CD4-positive, alpha-beta T cell (primary cell): ENCODE measurements at regions not wholly inside any gene's neighbourhood (a gene's known extent, or its start where the extent isn't known, plus 50 kb on each side); places are given as distances from the start of the nearest gene placed in this dataset.

Experiments used
- ATAC-seq: fragments of 200-7000 bp; cut with Tn5 transposase; one replicate; pipeline ENCODE4 v1.10.0; 2022; ENCODE audit warnings: mild to moderate bottlenecking; ENCODE audit not compliant: poor library complexity
- CTCF ChIA-PET: fragments of 350-600 bp; sonication (Branson Sonifier 250); formaldehyde crosslinking; loops from one replicate; lab custom pipeline; 2021; ENCODE audit warnings: antibody characterized with exemption, inconsistent platforms; lab: Charles Lee
- POLR2A ChIA-PET: fragments of 350-600 bp; sonication (Branson Sonifier 250); formaldehyde crosslinking; loops from one replicate; lab custom pipeline; 2021; ENCODE audit warnings: antibody characterized with exemption, inconsistent platforms; lab: Charles Lee
- DNase-seq, 14 experiments: peaks; one replicate each; pipeline ENCODE4 v3.0.0-alpha.2; 2013 to 2020; ENCODE audit warnings: mixed read lengths in 2 of 14
- H3K27ac ChIP-seq, 2 donors: one replicate each; pipeline versions ENCODE4 v1.5.1 to v1.7.0; 2013; ENCODE audit warnings: low read length in 2 of 2, low read depth in 1 of 2, mild to moderate bottlenecking in 1 of 2
- H3K27me3 ChIP-seq, 2 experiments: 1 replicate in 1 of 2; 2 replicates in 1 of 2; pipeline versions ENCODE4 v1.6.1 to v1.7.0; 2013; ENCODE audit warnings: low read length in 2 of 2, control low read depth in 1 of 2, mild to moderate bottlenecking in 1 of 2, moderate library complexity in 1 of 2; ENCODE audit not compliant: insufficient read depth in 2 of 2, control insufficient read depth in 1 of 2
- H3K36me3 ChIP-seq: one replicate; pipeline ENCODE4 v1.6.1; 2013; ENCODE audit warnings: low read length, control low read depth; ENCODE audit not compliant: insufficient read depth
- H3K4me1 ChIP-seq: one replicate; pipeline ENCODE4 v1.6.1; 2013; ENCODE audit warnings: low read length, control low read depth; ENCODE audit not compliant: insufficient read depth
- H3K4me3 ChIP-seq: one replicate; pipeline ENCODE4 v1.5.1; 2013; ENCODE audit warnings: mild to moderate bottlenecking, low read length, moderate library complexity
- H3K9me3 ChIP-seq, 2 experiments: 1 replicate in 1 of 2; 2 replicates in 1 of 2; pipeline versions ENCODE4 v1.6.1 to v1.7.0; 2013; ENCODE audit warnings: low read length in 2 of 2, mild to moderate bottlenecking in 2 of 2, control low read depth in 1 of 2, moderate library complexity in 1 of 2; ENCODE audit not compliant: control insufficient read depth in 1 of 2, insufficient read depth in 1 of 2
- H3K27ac Mint-ChIP-seq: one replicate; pipeline ENCODE4 v1.8.0; 2020; ENCODE audit warnings: mixed read lengths
- H3K27me3 Mint-ChIP-seq: one replicate; pipeline ENCODE4 v1.8.0; 2021; ENCODE audit warnings: mixed read lengths
- H3K36me3 Mint-ChIP-seq: one replicate; pipeline ENCODE4 v1.8.0; 2021; ENCODE audit warnings: low read depth, mixed read lengths
- H3K4me1 Mint-ChIP-seq: one replicate; pipeline ENCODE4 v1.8.0; 2021; ENCODE audit warnings: low read depth, mixed read lengths
- H3K4me3 Mint-ChIP-seq: one replicate; pipeline ENCODE4 v1.8.0; 2020; ENCODE audit warnings: mild to moderate bottlenecking, mixed read lengths
- H3K9me3 Mint-ChIP-seq: one replicate; pipeline ENCODE4 v1.8.0; 2020; ENCODE audit warnings: mixed read lengths
- intact Hi-C, 2 experiments: fragments of 100-400 bp; cut with DNase I in 1 of 2; cut with micrococcal nuclease in 1 of 2; formaldehyde crosslinking; loops; one replicate each; pipeline versions ENCODE4 v1.15.1 to v1.9.0; 2023 to 2025; cut with DNase I, micrococcal nuclease
- TF ChIP-seq, protein P1 (sequence below): fragments of 200-600 bp; IDR thresholded peaks from one replicate; pipeline ENCODE4 v1.8.0; 2022; ENCODE audit warnings: antibody characterized with exemption, mild to moderate bottlenecking

DNA sequence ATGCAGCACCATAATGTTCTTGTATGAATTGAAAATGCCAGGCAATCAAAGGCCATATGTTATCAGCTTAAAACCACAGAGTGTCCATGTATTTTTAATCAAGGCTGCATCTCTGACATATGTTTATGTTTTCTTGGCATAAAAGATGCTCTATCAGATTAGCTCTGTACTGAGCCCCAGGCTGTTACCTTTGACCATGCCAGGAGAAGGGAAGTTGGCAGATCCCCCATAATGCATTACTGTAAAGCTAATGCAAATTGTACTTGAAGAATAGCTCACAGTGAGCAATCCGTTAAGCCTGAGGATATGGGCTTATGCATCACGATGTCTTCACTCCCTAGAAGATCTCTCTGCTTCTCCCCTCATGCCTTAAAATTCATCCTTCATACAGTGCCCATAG is 414.4 kb downstream of the BRINP1 start:
- DNase-seq (no peak), ATAC-seq (no peak)
- intact Hi-C loops, result no loop called here
- Histone ChIP-seq H3K4me3 (no peak overlapping the region), H3K27ac (no peak overlapping the region), H3K27me3 (no peaks in the 10 kb centered on the region), H3K4me1 (no peaks in the 10 kb centered on the region), H3K36me3 (no peaks in the 10 kb centered on the region), H3K9me3 (peaks cover 0 to 5% of the 10 kb centered on the region in 2 experiments)
- no peaks in the 10 kb centered on the region for H3K4me1 Mint-ChIP-seq
- ChIA-PET CTCF (no interaction called here), POLR2A (no interaction called here)
- H3K9me3 Mint-ChIP-seq, result peaks cover 8% of the 10 kb centered on the region
- TF ChIP-seq, protein P1, sequence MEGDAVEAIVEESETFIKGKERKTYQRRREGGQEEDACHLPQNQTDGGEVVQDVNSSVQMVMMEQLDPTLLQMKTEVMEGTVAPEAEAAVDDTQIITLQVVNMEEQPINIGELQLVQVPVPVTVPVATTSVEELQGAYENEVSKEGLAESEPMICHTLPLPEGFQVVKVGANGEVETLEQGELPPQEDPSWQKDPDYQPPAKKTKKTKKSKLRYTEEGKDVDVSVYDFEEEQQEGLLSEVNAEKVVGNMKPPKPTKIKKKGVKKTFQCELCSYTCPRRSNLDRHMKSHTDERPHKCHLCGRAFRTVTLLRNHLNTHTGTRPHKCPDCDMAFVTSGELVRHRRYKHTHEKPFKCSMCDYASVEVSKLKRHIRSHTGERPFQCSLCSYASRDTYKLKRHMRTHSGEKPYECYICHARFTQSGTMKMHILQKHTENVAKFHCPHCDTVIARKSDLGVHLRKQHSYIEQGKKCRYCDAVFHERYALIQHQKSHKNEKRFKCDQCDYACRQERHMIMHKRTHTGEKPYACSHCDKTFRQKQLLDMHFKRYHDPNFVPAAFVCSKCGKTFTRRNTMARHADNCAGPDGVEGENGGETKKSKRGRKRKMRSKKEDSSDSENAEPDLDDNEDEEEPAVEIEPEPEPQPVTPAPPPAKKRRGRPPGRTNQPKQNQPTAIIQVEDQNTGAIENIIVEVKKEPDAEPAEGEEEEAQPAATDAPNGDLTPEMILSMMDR, result no peak
- no peaks in the 10 kb centered on the region for H3K27me3 Mint-ChIP-seq
- no peak overlapping the region for H3K4me3 Mint-ChIP-seq
- H3K36me3 Mint-ChIP-seq, result no peaks in the 10 kb centered on the region
- no peak overlapping the region for H3K27ac Mint-ChIP-seq

DNA sequence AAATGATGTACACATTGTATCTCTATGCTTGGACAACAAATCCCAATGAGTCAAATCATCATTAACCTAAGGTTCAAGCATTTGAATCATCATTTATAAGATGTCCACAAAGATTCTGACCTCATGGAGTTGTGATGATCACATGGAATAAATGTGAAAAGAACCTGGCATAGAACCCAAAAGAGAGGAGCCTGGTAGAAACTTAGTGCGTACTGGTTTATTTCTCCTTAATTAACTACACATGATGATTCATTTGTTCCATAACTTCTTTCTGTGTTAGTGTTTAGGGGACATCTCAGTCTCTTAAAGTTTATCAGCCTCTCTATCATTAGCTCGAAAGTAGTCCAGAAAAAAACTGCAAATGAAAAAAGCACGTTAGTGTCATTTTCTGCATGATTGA is 411.6 kb downstream of the BRINP1 start:
- H3K36me3 Mint-ChIP-seq, result no peaks in the 10 kb centered on the region
- no peaks in the 10 kb centered on the region for H3K4me1 ChIP-seq
- no peaks in the 10 kb centered on the region for H3K36me3 ChIP-seq
- TF ChIP-seq, protein P1, result no peak
- peaks cover 5% of the 10 kb centered on the region for H3K9me3 Mint-ChIP-seq
- DNase-seq, result no peak
- intact Hi-C loops, result no loop called here
- no peak overlapping the region for H3K4me3 Mint-ChIP-seq
- no peak overlapping the region for H3K27ac ChIP-seq
- H3K4me3 ChIP-seq, result no peak overlapping the region
- H3K9me3 ChIP-seq, result peaks cover 0 to 5% of the 10 kb centered on the region in 2 experiments
- ATAC-seq, result no peak
- CTCF ChIA-PET, result no interaction called here
- no peaks in the 10 kb centered on the region for H3K27me3 ChIP-seq
- no peaks in the 10 kb centered on the region for H3K4me1 Mint-ChIP-seq
- H3K27me3 Mint-ChIP-seq, result no peaks in the 10 kb centered on the region
- no peak overlapping the region for H3K27ac Mint-ChIP-seq
- POLR2A ChIA-PET, result no interaction called here

DNA sequence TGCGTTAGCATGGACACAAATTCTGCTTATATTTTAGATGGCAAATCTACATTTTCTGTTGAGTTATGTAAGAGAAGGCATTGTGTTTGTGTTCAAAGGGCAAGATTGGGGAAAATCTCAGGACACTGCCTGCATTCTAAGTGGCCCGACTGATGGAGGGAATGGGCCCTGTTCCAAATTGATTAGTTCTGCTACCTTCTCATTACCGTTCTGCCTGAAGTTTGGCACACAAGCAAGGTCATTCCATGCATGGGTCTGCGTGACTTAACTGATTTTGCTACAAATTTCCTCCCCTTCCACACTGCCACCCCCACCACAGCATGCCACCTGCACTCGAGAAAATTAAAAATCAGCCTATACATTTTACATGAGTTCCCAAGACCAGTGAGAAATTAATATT is 409.9 kb downstream of the BRINP1 start:
- CTCF ChIA-PET, result no interaction called here
- DNase-seq (no peak), ATAC-seq (no peak)
- Mint-ChIP-seq H3K27ac (no peak overlapping the region), H3K9me3 (peaks cover 5% of the 10 kb centered on the region), H3K27me3 (no peaks in the 10 kb centered on the region), H3K36me3 (no peaks in the 10 kb centered on the region), H3K4me3 (no peak overlapping the region), H3K4me1 (no peaks in the 10 kb centered on the region)
- intact Hi-C loops, result no loop called here
- Histone ChIP-seq H3K4me1 (no peaks in the 10 kb centered on the region), H3K4me3 (no peak overlapping the region), H3K9me3 (no peaks in the 10 kb centered on the region), H3K27ac (no peak overlapping the region), H3K36me3 (no peaks in the 10 kb centered on the region), H3K27me3 (no peaks in the 10 kb centered on the region)
- TF ChIP-seq, protein P1, result no peak
- POLR2A ChIA-PET, result no interaction called here
